Activated CD8-positive, alpha-beta T cell treated with anti-CD3 and anti-CD28 coated beads for 36 hours (primary cell): ENCODE measurements at regions not wholly inside any gene's neighbourhood (a gene's known extent, or its start where the extent isn't known, plus 50 kb on each side); places are given as distances from the start of the nearest gene placed in this dataset. TPM values are rescaled to one million over a fixed set of nuclear protein-coding genes. Genes with fewer than 3 reads are reported as not detected.
"Not testable (repeated sequence)": the region's sequence is repeated elsewhere in the genome, so short reads cannot be mapped to it uniquely, and the experiment has no call there.

Experiments
- ATAC-seq: fragments of 200-7000 bp; cut with Tn5 transposase; one replicate; pipeline ENCODE4 v1.10.0; 2021; ENCODE audit warnings: mild to moderate bottlenecking, moderate library complexity
- CTCF ChIA-PET: fragments of 350-600 bp; sonication (Branson Sonifier 250); formaldehyde crosslinking; loops from one replicate; lab custom pipeline; 2021; ENCODE audit warnings: antibody characterized with exemption; lab: Charles Lee
- POLR2A ChIA-PET: fragments of 350-600 bp; sonication (Branson Sonifier 250); formaldehyde crosslinking; loops from one replicate; lab custom pipeline; 2021; ENCODE audit warnings: antibody characterized with exemption; lab: Charles Lee
- DNase-seq: peaks from one replicate; pipeline ENCODE4 v3.0.0-alpha.2; 2020
- H3K27ac Mint-ChIP-seq: one replicate; pipeline ENCODE4 v1.8.0; 2021; ENCODE audit warnings: mild to moderate bottlenecking, mixed read lengths
- H3K27me3 Mint-ChIP-seq: one replicate; pipeline ENCODE4 v1.8.0; 2021; ENCODE audit warnings: mixed read lengths
- H3K36me3 Mint-ChIP-seq: one replicate; pipeline ENCODE4 v1.8.0; 2021; ENCODE audit warnings: low read depth, mixed read lengths
- H3K4me1 Mint-ChIP-seq: one replicate; pipeline ENCODE4 v1.8.0; 2021; ENCODE audit warnings: low read depth, mixed read lengths
- H3K4me3 Mint-ChIP-seq: one replicate; pipeline ENCODE4 v1.8.0; 2021; ENCODE audit warnings: mild to moderate bottlenecking, moderate library complexity, mixed read lengths
- H3K9me3 Mint-ChIP-seq: one replicate; pipeline ENCODE4 v1.8.0; 2021; ENCODE audit warnings: mixed read lengths
- intact Hi-C: fragments of 100-400 bp; cut with micrococcal nuclease; formaldehyde crosslinking; loops from one replicate; pipeline ENCODE4 v1.10.0; 2022
- microRNA-seq: library from miRNA; unstranded; fragments of <30 nt; microRNA quantifications from one replicate; pipeline ENCODE4 v1.2.0, GENCODE V29; 2022; ENCODE audit warnings: borderline microRNAs expressed, borderline replicate concordance
- TF ChIP-seq, protein P1 (sequence below): fragments of 200-600 bp; IDR thresholded peaks from one replicate; pipeline ENCODE4 v1.8.0; 2022; ENCODE audit warnings: antibody characterized with exemption, mild to moderate bottlenecking

DNA sequence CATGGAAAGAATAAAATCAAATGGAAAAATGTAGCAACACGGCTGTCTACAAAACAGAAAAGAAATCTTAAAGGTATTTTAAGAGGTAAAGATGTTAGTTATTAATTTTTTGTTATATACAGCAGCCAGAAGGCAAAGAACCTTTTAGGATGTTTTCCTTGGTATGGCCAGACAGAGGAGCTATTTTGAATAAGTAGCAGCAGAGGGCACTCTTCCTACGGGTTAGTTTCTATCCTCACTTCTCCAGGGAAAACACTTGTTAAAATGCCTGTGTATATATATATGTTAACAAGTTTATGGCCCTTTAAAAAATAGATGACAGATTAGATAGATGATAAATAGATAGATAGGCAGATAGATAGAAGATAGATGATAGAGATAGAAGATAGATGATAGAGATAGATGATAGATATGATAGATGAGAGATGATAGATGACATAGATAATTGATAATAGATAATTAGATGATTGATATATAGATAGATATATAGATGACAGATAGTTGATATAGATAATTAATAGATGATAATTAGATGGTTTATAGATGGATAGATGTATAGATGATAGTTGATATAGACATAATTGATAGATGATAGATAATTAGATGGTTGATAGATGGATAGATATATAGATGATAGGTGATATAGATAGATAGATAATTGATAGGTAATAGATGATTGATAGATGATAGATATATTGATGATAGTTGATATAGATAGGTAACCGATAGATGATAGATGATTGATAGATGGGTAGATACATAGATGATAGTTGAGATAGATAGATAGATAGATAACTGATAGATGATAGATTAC lies 57.8 kb upstream of the WIPF3 start:
- H3K27me3 Mint-ChIP-seq, result peaks cover 5% of the 10 kb centered on the region
- POLR2A ChIA-PET, result no interaction called here
- TF ChIP-seq, protein P1, sequence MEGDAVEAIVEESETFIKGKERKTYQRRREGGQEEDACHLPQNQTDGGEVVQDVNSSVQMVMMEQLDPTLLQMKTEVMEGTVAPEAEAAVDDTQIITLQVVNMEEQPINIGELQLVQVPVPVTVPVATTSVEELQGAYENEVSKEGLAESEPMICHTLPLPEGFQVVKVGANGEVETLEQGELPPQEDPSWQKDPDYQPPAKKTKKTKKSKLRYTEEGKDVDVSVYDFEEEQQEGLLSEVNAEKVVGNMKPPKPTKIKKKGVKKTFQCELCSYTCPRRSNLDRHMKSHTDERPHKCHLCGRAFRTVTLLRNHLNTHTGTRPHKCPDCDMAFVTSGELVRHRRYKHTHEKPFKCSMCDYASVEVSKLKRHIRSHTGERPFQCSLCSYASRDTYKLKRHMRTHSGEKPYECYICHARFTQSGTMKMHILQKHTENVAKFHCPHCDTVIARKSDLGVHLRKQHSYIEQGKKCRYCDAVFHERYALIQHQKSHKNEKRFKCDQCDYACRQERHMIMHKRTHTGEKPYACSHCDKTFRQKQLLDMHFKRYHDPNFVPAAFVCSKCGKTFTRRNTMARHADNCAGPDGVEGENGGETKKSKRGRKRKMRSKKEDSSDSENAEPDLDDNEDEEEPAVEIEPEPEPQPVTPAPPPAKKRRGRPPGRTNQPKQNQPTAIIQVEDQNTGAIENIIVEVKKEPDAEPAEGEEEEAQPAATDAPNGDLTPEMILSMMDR, result peak; percentile 53
- no peaks in the 10 kb centered on the region for H3K36me3 Mint-ChIP-seq
- H3K4me1 Mint-ChIP-seq, result no peaks in the 10 kb centered on the region
- ATAC-seq, result no peak
- no peak overlapping the region for H3K27ac Mint-ChIP-seq
- H3K4me3 Mint-ChIP-seq, result no peak overlapping the region
- H3K9me3 Mint-ChIP-seq, result no peaks in the 10 kb centered on the region
- DNase-seq, result no peak
- CTCF ChIA-PET, result interaction anchor here (2.3 kb wide), 1 partner anchor 173 kb away, joined by 16 read pairs; no protein-coding TSS in a partner anchor
- intact Hi-C loops, result loop anchor here (5.0 kb wide), 1 partner anchor 174 kb away; no protein-coding TSS in a partner anchor

DNA sequence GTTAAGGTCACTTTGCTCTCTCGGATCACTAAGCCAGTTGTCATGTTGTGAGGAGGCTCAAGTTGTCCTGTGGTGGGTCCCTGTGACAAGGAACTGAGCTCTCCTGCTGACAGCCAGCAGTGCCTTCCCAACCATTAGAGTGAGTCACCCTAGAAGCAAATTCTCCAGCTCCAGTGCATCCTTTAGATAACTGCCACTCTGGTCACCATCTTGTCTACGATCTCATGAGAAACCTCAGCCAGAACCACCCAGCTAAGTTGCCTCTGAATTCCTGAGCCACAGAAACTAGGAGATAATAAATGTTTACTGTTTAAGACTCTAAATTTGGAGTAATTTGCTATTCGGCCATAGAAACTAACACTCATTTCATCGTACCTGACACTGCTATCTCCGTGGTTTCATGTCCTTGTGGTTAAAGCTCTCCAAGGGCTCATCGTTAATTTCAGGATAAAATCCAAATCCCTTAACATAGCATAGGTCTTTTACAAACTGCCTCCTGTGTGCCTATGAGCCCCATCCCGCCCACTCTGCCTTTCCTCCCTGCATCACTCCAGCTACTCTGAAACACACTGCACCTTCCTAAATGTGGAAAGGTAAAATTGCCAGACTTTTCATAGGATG lies 56.5 kb upstream of the WIPF3 start:
- Mint-ChIP-seq H3K4me3 (no peak overlapping the region), H3K27ac (no peak overlapping the region)
- no peak for ATAC-seq

DNA sequence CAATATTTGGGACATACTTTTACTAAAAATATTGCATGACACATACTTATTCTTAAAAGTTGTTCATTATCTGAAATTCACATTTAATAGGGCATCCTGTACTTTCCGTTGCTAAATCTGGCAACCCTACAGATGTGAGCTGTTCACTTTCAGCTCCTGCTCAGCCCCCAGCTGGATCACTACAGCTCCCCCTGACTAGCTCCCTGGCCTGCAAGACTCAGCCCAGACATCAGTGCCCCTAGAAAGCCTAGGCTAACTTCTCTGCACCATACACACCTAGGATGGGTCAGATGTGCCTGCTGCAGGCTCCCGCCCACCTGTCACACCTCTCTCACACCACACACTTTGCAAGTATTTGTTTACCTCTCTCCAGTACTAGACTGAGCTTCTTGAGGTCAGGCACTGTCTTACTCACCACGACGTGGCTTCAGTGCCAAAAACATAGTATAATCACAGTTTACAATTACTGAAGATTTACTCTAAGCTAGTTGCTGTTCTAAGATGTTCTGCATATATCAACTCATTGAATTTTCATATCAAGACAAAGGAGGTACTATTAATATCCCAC lies 55.9 kb upstream of the WIPF3 start:
- H3K4me1 Mint-ChIP-seq, H3K4me3 Mint-ChIP-seq, intact Hi-C loops, H3K27ac Mint-ChIP-seq, H3K27me3 Mint-ChIP-seq, CTCF ChIA-PET, H3K36me3 Mint-ChIP-seq, POLR2A ChIA-PET, ATAC-seq, DNase-seq, H3K9me3 Mint-ChIP-seq: not testable (repeated sequence)

More for the DNA sequence above, 56.5 kb upstream of the WIPF3 start:
- no peaks in the 10 kb centered on the region for H3K36me3 Mint-ChIP-seq
- ChIA-PET CTCF (no interaction called here), POLR2A (interaction anchor here (0.7 kb wide), 1 partner anchor 521 kb away, joined by 3 read pairs; no protein-coding TSS in a partner anchor)
- DNase-seq, result no peak
- H3K4me1 Mint-ChIP-seq, result no peaks in the 10 kb centered on the region
- H3K9me3 Mint-ChIP-seq, result no peaks in the 10 kb centered on the region
- intact Hi-C loops, result loop anchor here (5.0 kb wide), 1 partner anchor 172 kb away; no protein-coding TSS in a partner anchor
- no peaks in the 10 kb centered on the region for H3K27me3 Mint-ChIP-seq
- TF ChIP-seq, protein P1, result no peak

DNA sequence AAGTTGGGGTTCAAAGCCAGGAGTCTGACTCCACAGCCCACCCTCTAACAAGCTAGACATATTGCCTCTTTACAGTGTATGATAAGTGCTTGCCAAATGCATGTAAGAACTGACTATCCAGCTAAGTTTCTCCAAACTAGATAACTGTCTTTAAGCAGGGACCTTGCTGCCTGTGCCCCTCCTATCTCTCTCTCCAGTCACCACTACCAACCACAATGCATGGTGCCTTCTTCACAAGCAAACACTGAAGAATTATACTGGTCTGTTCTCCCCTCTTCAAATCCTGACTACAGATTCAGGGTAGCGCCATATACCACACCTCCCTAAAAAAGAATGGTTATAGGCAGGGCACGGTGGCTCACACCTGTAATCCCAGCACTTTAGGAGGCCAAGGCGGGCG lies 55.3 kb upstream of the WIPF3 start:
- ATAC-seq, H3K36me3 Mint-ChIP-seq, CTCF ChIA-PET, H3K27me3 Mint-ChIP-seq, intact Hi-C loops, H3K4me1 Mint-ChIP-seq, H3K4me3 Mint-ChIP-seq, POLR2A ChIA-PET, H3K27ac Mint-ChIP-seq, H3K9me3 Mint-ChIP-seq, DNase-seq: not testable (repeated sequence)

DNA sequence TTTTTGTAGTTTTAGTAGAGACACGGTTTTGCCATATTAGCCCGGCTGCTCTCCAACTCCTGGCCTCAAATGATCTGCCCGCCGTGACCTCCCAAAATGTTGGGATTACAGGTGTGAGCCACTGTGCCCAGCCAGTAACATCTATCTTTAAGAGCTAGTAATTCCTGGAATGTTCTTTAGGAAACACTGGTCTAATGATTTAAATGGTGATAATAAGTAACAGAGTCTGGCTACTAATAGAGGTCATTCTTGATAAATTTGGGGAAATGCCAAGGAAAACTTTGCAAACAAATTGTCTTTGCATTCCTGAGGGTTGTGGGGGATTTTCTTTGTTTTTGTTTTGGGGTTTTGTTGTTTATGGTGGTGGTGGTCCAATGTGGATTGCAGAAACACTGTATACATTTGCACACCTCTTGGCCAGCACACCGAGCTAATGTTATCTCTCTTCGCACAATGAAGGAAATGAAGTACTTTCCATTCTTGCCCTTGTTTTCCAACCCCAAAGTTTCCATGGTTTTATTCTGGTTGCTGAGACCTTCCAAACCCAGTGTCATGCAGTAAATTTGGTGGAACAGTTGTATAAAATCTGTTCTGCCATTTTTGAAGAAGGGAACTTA lies 51.3 kb upstream of the WIPF3 start:
- no peak for DNase-seq
- Mint-ChIP-seq H3K27me3 (no peaks in the 10 kb centered on the region), H3K4me1 (no peaks in the 10 kb centered on the region), H3K9me3 (no peaks in the 10 kb centered on the region), H3K36me3 (no peaks in the 10 kb centered on the region), H3K4me3 (no peak overlapping the region), H3K27ac (no peak overlapping the region)
- intact Hi-C loops, result no loop called here
- POLR2A ChIA-PET, result no interaction called here
- TF ChIP-seq, protein P1, result no peak
- CTCF ChIA-PET, result interaction anchor here (1.0 kb wide), 1 partner anchor 167 kb away, joined by 3 read pairs; no protein-coding TSS in a partner anchor
- ATAC-seq, result no peak

Small RNA genes lying in the stretch of these regions (microRNA-seq; reads per million reads assigned to microRNA genes)
- not detected for gene MIR550A3
